ENCODE measurements at regions not wholly inside any gene's neighbourhood (a gene's known extent, or its start where the extent isn't known, plus 50 kb on each side); places are given as distances from the start of the nearest gene placed in this dataset.

DNA sequence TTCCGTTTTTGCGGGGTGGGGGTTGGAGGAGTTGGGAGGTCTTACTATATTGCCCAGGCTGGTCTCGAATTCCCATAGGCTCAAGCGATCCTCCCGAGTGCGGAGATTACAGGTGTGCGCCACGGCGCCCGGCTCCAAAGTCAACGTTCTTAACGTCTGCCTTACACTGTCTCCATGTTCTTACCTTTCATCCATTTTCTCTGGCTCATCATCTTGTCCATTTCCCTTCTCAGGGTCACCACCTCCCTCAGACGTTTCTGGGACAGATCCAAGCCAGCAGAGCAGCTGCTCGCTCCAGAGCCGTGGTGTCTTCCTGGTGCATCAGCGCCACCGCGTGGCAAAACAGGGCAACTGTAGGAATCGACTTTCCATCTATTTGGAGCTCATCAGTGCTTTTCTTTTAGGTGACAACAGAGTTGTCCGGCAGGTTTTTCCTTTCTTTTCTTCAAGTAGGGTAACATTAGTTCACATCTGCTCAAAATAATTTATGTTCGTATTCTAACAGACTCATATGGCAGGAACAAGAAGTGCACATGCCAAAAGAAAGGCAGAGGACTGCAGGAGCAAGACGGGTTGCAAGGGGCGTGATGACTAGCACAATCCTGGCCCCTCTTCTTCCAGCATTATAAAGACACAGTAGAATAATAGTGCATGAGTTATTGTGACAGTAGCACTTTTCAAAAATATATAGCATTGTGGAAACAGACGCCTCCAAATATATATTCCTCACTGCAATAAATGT lies 103.1 kb upstream of the ABCC4 start:
- H3K9ac ChIP-seq (ENCODE audit: insufficient read depth in 1 of 2, low read length in 2 of 2), result peak overlapping the region in 1 of 2 donors; percentile 53
- TF ChIP-seq CTCF (IDR thresholded peaks at IDR 0.05; ENCODE audit: control extremely low read depth, extremely low read depth), result peak; percentile 97
- H3K4me1 ChIP-seq (ENCODE audit: control insufficient read depth in 5 of 5, insufficient read depth in 5 of 5, low read length in 5 of 5), result peaks cover 0 to 10% (median 0%) of the 10 kb centered on the region in 5 donors
- ATAC-seq (ENCODE audit: insufficient read depth, low FRiP score), result peak; percentile 85
- WGBS, 2 donors, result 12 to 13% methylated on average over 24 of the region's 24 CpGs
- DNase-seq, result peak; percentile 88 to 90 (median 88)
- H3K4me3 ChIP-seq, result no peak overlapping the region
- H3K27ac ChIP-seq (ENCODE audit: low read depth in 1 of 2, low read length in 1 of 2), result no peak overlapping the region
- H3K9me3 ChIP-seq (ENCODE audit: control insufficient read depth in 4 of 4, insufficient read depth in 3 of 4, low read length in 3 of 4), result no peaks in the 10 kb centered on the region
- H3K27me3 ChIP-seq (ENCODE audit: control insufficient read depth in 3 of 3, insufficient read depth in 3 of 3, low read length in 2 of 3), result no peaks in the 10 kb centered on the region
- no peaks in the 10 kb centered on the region for H3K36me3 ChIP-seq (ENCODE audit: control insufficient read depth in 4 of 4, insufficient read depth in 4 of 4, low read length in 4 of 4)

DNA sequence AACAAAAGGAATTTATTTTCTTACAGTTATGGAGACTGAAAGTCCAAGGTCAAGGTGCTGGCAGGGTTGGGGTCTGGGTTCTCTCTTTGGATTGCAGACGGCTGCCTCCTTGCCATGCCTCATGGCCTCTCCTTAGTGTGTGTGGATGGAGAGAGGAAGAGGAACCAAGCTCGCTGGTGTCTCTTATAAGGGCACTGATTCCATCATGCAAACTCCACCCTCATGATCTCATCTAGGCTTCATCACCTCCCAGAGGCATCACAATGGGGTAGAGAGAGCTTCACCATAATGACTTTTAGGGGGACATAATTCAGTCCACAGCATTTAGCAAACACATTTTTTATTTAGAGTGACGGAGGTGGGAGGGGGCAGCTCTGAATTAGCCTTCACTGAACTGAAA lies 104.9 kb upstream of the ABCC4 start:
- Histone ChIP-seq H3K4me1 (ENCODE audit: control insufficient read depth in 5 of 5, insufficient read depth in 5 of 5, low read length in 5 of 5) (peaks cover 0 to 10% (median 0%) of the 10 kb centered on the region in 5 donors), H3K36me3 (ENCODE audit: control insufficient read depth in 4 of 4, insufficient read depth in 4 of 4, low read length in 4 of 4) (no peaks in the 10 kb centered on the region), H3K27me3 (ENCODE audit: control insufficient read depth in 3 of 3, insufficient read depth in 3 of 3, low read length in 2 of 3) (no peaks in the 10 kb centered on the region), H3K4me3 (no peak overlapping the region), H3K9ac (ENCODE audit: insufficient read depth in 1 of 2, low read length in 2 of 2) (no peak overlapping the region), H3K9me3 (ENCODE audit: control insufficient read depth in 4 of 4, insufficient read depth in 3 of 4, low read length in 3 of 4) (no peaks in the 10 kb centered on the region), H3K27ac (ENCODE audit: low read depth in 1 of 2, low read length in 1 of 2) (no peak overlapping the region)
- DNase-seq (no peak), ATAC-seq (ENCODE audit: insufficient read depth, low FRiP score) (no peak)
- no peak for TF ChIP-seq CTCF (IDR thresholded peaks at IDR 0.05; ENCODE audit: control extremely low read depth, extremely low read depth)
- 60 to 65% methylated on average over 3 of the region's 3 CpGs for WGBS, 2 donors

GRCh38 chr13:95411428-95412040 lies 110.3 kb upstream of the ABCC4 start:
- ATAC-seq (ENCODE audit: insufficient read depth, low FRiP score) (no peak), DNase-seq (peak in 1 of 3 donors; percentile 6)
- H3K4me1 ChIP-seq (ENCODE audit: control insufficient read depth in 5 of 5, insufficient read depth in 5 of 5, low read length in 5 of 5), result no peaks in the 10 kb centered on the region
- 55 to 64% methylated on average over 7 of the region's 7 CpGs for WGBS, 2 donors
- H3K27ac ChIP-seq (ENCODE audit: low read depth in 1 of 2, low read length in 1 of 2), result no peak overlapping the region
- H3K36me3 ChIP-seq (ENCODE audit: control insufficient read depth in 4 of 4, insufficient read depth in 4 of 4, low read length in 4 of 4), result no peaks in the 10 kb centered on the region
- no peaks in the 10 kb centered on the region for H3K9me3 ChIP-seq (ENCODE audit: control insufficient read depth in 4 of 4, insufficient read depth in 3 of 4, low read length in 3 of 4)
- TF ChIP-seq CTCF (IDR thresholded peaks at IDR 0.05; ENCODE audit: control extremely low read depth, extremely low read depth), result no peak
- H3K27me3 ChIP-seq (ENCODE audit: control insufficient read depth in 3 of 3, insufficient read depth in 3 of 3, low read length in 2 of 3), result no peaks in the 10 kb centered on the region
- no peak overlapping the region for H3K9ac ChIP-seq (ENCODE audit: insufficient read depth in 1 of 2, low read length in 2 of 2)
- no peak overlapping the region for H3K4me3 ChIP-seq
